Thyroid gland (tissue), 4 donors: ENCODE measurements at regions not wholly inside any gene's neighbourhood (a gene's known extent, or its start where the extent isn't known, plus 50 kb on each side); places are given as distances from the start of the nearest gene placed in this dataset.

Experiments used
- DNase-seq, 2 donors: peaks; one replicate each; pipeline ENCODE4 v3.0.0-alpha.2; 2019
- H3K27ac ChIP-seq, 3 donors: fragments of 200-600 bp; sonication (generic); 1 replicate in 2 of 3; 2 replicates in 1 of 3; pipeline ENCODE4 v1.5.1; 2016 to 2019; ENCODE audit warnings: mild to moderate bottlenecking in 1 of 3, moderate library complexity in 1 of 3
- H3K27me3 ChIP-seq: fragments of 200-600 bp; sonication (generic); one replicate; pipeline ENCODE4 v1.5.1; 2019
- H3K36me3 ChIP-seq, 2 donors: fragments of 200-600 bp; sonication (generic); one replicate each; pipeline ENCODE4 v1.5.1; 2016 to 2019
- H3K4me1 ChIP-seq, 2 donors: fragments of 200-600 bp; sonication (generic); one replicate each; pipeline ENCODE4 v1.5.1; 2017 to 2019
- H3K4me3 ChIP-seq, 3 donors: fragments of 200-600 bp; sonication (generic); replicated peaks in 1 of 3; 1 replicate in 2 of 3; 2 replicates in 1 of 3; pipeline ENCODE4 v1.5.1; 2016; ENCODE audit warnings: mild to moderate bottlenecking in 1 of 3
- H3K9me3 ChIP-seq: fragments of 200-600 bp; sonication (generic); one replicate; pipeline ENCODE4 v1.5.1; 2017
- POLR2A ChIP-seq, 2 donors: fragments of 450-650 bp; IDR thresholded peaks; one replicate each; pipeline ENCODE4 v1.6.1; 2017; ENCODE audit warnings: antibody characterized with exemption in 2 of 2, mild to moderate bottlenecking in 2 of 2, moderate library complexity in 1 of 2
- WGBS, 2 donors: methylation state at CpG; one replicate each; pipeline ENCODE4 v1.1.5; 2017; 5-methylcytosine and 5-hydroxymethylcytosine counted together
- intact Hi-C: fragments of 100-400 bp; cut with DNase I; formaldehyde crosslinking; loops from one replicate; pipeline ENCODE4 v1.15.1; 2023
- TF ChIP-seq, protein P1 (sequence below), 6 experiments: fragments of 200-600 bp in 3 of 6; fragments of 450-650 bp in 3 of 6; sonication (generic) in 3 of 6; IDR thresholded peaks; one replicate each; pipeline ENCODE4 v1.5.1; 2016 to 2019; ENCODE audit warnings: antibody characterized with exemption in 6 of 6, mild to moderate bottlenecking in 2 of 6, inconsistent platforms in 1 of 6, moderate library complexity in 1 of 6

- H3K9me3 ChIP-seq = no peaks in the 10 kb centered on the region
- no peak for TF ChIP-seq POLR2A (IDR thresholded peaks at IDR 0.05)
- TF ChIP-seq, protein P1, sequence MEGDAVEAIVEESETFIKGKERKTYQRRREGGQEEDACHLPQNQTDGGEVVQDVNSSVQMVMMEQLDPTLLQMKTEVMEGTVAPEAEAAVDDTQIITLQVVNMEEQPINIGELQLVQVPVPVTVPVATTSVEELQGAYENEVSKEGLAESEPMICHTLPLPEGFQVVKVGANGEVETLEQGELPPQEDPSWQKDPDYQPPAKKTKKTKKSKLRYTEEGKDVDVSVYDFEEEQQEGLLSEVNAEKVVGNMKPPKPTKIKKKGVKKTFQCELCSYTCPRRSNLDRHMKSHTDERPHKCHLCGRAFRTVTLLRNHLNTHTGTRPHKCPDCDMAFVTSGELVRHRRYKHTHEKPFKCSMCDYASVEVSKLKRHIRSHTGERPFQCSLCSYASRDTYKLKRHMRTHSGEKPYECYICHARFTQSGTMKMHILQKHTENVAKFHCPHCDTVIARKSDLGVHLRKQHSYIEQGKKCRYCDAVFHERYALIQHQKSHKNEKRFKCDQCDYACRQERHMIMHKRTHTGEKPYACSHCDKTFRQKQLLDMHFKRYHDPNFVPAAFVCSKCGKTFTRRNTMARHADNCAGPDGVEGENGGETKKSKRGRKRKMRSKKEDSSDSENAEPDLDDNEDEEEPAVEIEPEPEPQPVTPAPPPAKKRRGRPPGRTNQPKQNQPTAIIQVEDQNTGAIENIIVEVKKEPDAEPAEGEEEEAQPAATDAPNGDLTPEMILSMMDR (IDR thresholded peaks at IDR 0.05) = no peak
- intact Hi-C loops = no loop called here
- no peaks in the 10 kb centered on the region for H3K36me3 ChIP-seq
- no peaks in the 10 kb centered on the region for H3K27me3 ChIP-seq
- no peaks in the 10 kb centered on the region for H3K4me1 ChIP-seq
- 83 to 87% methylated on average over 3 of the region's 3 CpGs for WGBS, 2 donors
- H3K4me3 ChIP-seq = no peak overlapping the region
- no peak for DNase-seq
- no peak overlapping the region for H3K27ac ChIP-seq
Observed at GRCh38 chr4:127309369-127310102, 323.2 kb upstream of the INTU start.

DNA sequence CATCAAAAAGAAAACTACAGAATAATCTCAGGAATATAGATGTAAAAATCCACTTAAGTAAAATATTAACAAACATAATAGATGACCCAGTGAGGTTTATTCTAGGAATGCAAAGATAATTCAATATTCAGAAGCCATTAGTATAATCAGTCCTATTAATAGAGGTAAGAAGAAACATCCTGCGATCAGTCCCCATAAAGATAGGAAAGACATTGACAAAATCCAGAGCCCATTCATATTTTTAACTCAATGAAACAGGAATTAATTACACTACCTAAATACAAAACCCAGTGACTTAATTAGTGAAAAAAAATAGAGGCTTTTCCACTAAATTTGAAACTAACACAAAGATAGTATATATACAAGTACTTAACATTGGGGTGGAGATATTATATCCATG is 321.4 kb upstream of the INTU start:
- H3K4me1 ChIP-seq = no peaks in the 10 kb centered on the region
- no peak for TF ChIP-seq POLR2A (IDR thresholded peaks at IDR 0.05)
- TF ChIP-seq, protein P1 (IDR thresholded peaks at IDR 0.05) = no peak
- H3K36me3 ChIP-seq = no peaks in the 10 kb centered on the region
- H3K27me3 ChIP-seq = no peaks in the 10 kb centered on the region
- 90 to 92% methylated on average over 1 of the region's 1 CpG for WGBS, 2 donors
- no peak overlapping the region for H3K4me3 ChIP-seq
- DNase-seq = no peak
- intact Hi-C loops = no loop called here
- H3K27ac ChIP-seq = no peak overlapping the region
- H3K9me3 ChIP-seq = no peaks in the 10 kb centered on the region

DNA sequence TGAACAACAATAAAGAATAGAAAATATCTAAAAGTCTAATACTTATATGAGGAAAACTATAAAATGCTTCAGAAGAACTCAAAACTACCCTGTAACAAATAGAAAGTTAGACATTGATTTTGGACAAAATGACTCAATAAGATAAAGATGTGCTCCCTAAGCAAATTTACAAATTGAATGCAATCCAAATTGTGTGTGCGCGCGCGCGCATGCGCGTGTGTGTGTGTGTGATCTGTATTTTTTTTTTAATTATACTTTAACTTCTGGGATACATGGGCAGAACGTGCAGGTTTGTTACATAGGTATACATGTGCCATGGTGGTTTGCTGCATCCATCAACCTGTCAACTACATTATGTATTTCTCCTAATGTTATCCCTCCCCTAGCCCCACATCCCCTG is 320.8 kb upstream of the INTU start:
- DNase-seq = no peak
- Histone ChIP-seq H3K27me3 (no peaks in the 10 kb centered on the region), H3K4me1 (no peaks in the 10 kb centered on the region), H3K36me3 (no peaks in the 10 kb centered on the region), H3K9me3 (no peaks in the 10 kb centered on the region), H3K4me3 (no peak overlapping the region), H3K27ac (no peak overlapping the region)
- 88 to 90% methylated on average over 8 of the region's 8 CpGs for WGBS, 2 donors
- TF ChIP-seq, protein P1 (IDR thresholded peaks at IDR 0.05) = no peak
- no peak for TF ChIP-seq POLR2A (IDR thresholded peaks at IDR 0.05)
- intact Hi-C loops = no loop called here

- H3K36me3 ChIP-seq = no peaks in the 10 kb centered on the region
- no peak overlapping the region for H3K4me3 ChIP-seq
- no peaks in the 10 kb centered on the region for H3K27me3 ChIP-seq
- no peak overlapping the region for H3K27ac ChIP-seq
- H3K4me1 ChIP-seq = no peaks in the 10 kb centered on the region
- no peak for DNase-seq
- TF ChIP-seq, protein P1 (IDR thresholded peaks at IDR 0.05) = no peak
- TF ChIP-seq POLR2A (IDR thresholded peaks at IDR 0.05) = no peak
- no peaks in the 10 kb centered on the region for H3K9me3 ChIP-seq
- intact Hi-C loops = no loop called here
- 42 to 94% methylated on average over 1 of the region's 1 CpG for WGBS, 2 donors
Observed at GRCh38 chr4:127313767-127314166, 319.0 kb upstream of the INTU start.

- no peaks in the 10 kb centered on the region for H3K27me3 ChIP-seq
- WGBS, 2 donors = 46 to 49% methylated on average over 2 of the region's 2 CpGs
- no peak overlapping the region for H3K4me3 ChIP-seq
- no peak for DNase-seq
- no peaks in the 10 kb centered on the region for H3K4me1 ChIP-seq
- no peaks in the 10 kb centered on the region for H3K9me3 ChIP-seq
- intact Hi-C loops = no loop called here
- TF ChIP-seq, protein P1 (IDR thresholded peaks at IDR 0.05) = no peak
- TF ChIP-seq POLR2A (IDR thresholded peaks at IDR 0.05) = no peak
- H3K27ac ChIP-seq = no peak overlapping the region
- no peaks in the 10 kb centered on the region for H3K36me3 ChIP-seq
Observed at GRCh38 chr4:127327491-127327890, 305.3 kb upstream of the INTU start.
